Activated T-helper 2 cell treated with anti-CD3 and anti-CD28 coated beads, Interferon-gamma antibody, Interleukin-2, Interleukin-4, amounts not matched to agents 10 μg/mL and 5 μg/mL and 100 μg/mL, durations not matched to agents 14 hours and 24 hours and 36 hours (primary cell): ENCODE measurements at regions not wholly inside any gene's neighbourhood (a gene's known extent, or its start where the extent isn't known, plus 50 kb on each side); places are given as distances from the start of the nearest gene placed in this dataset.
"Not testable (repeated sequence)": the region's sequence is repeated elsewhere in the genome, so short reads cannot be mapped to it uniquely, and the experiment has no call there.

Source experiments
- DNase-seq: peaks from one replicate; pipeline ENCODE4 v3.0.0; 2021; ENCODE audit warnings: low spot score
- H3K27ac Mint-ChIP-seq: one replicate; pipeline ENCODE4 v1.8.0; 2021; ENCODE audit warnings: mixed read lengths
- H3K27me3 Mint-ChIP-seq: one replicate; pipeline ENCODE4 v1.8.0; 2021; ENCODE audit warnings: low read depth, mixed read lengths
- H3K36me3 Mint-ChIP-seq: one replicate; pipeline ENCODE4 v1.8.0; 2021; ENCODE audit warnings: low read depth, mixed read lengths
- H3K4me1 Mint-ChIP-seq: one replicate; pipeline ENCODE4 v1.8.0; 2021; ENCODE audit warnings: low read depth, mixed read lengths
- H3K4me3 Mint-ChIP-seq: one replicate; pipeline ENCODE4 v1.8.0; 2021; ENCODE audit warnings: low read depth, mild to moderate bottlenecking, moderate library complexity, mixed read lengths
- H3K9me3 Mint-ChIP-seq: one replicate; pipeline ENCODE4 v1.8.0; 2021; ENCODE audit warnings: mixed read lengths
- intact Hi-C: fragments of 100-400 bp; cut with micrococcal nuclease; formaldehyde crosslinking; loops from one replicate; pipeline ENCODE4 v1.15.1; 2023

- H3K36me3 Mint-ChIP-seq: no peaks in the 10 kb centered on the region
- peaks cover 22% of the 10 kb centered on the region for H3K27me3 Mint-ChIP-seq
- no peak overlapping the region for H3K27ac Mint-ChIP-seq
- H3K4me1 Mint-ChIP-seq: peaks cover 2% of the 10 kb centered on the region
- no peaks in the 10 kb centered on the region for H3K9me3 Mint-ChIP-seq
- no peak overlapping the region for H3K4me3 Mint-ChIP-seq
- DNase-seq: no peak
- intact Hi-C loops: no loop called here
Measured at GRCh38 chr7:23887660-23888059, 177.6 kb downstream of the STK31 start.

- H3K36me3 Mint-ChIP-seq: no peaks in the 10 kb centered on the region
- no peak for DNase-seq
- H3K27ac Mint-ChIP-seq: no peak overlapping the region
- no peaks in the 10 kb centered on the region for H3K9me3 Mint-ChIP-seq
- intact Hi-C loops: no loop called here
- peaks cover 14% of the 10 kb centered on the region for H3K4me1 Mint-ChIP-seq
- H3K4me3 Mint-ChIP-seq: no peak overlapping the region
- H3K27me3 Mint-ChIP-seq: peaks cover 26% of the 10 kb centered on the region
Measured at GRCh38 chr7:23888958-23889357, 178.9 kb downstream of the STK31 start.

- intact Hi-C loops: no loop called here
- H3K4me1 Mint-ChIP-seq: peaks cover 20% of the 10 kb centered on the region
- H3K27ac Mint-ChIP-seq: no peak overlapping the region
- no peaks in the 10 kb centered on the region for H3K9me3 Mint-ChIP-seq
- DNase-seq: no peak
- H3K4me3 Mint-ChIP-seq: no peak overlapping the region
- H3K27me3 Mint-ChIP-seq: peaks cover 26% of the 10 kb centered on the region
- no peaks in the 10 kb centered on the region for H3K36me3 Mint-ChIP-seq
Measured at GRCh38 chr7:23889566-23889965, 179.5 kb downstream of the STK31 start.

DNA sequence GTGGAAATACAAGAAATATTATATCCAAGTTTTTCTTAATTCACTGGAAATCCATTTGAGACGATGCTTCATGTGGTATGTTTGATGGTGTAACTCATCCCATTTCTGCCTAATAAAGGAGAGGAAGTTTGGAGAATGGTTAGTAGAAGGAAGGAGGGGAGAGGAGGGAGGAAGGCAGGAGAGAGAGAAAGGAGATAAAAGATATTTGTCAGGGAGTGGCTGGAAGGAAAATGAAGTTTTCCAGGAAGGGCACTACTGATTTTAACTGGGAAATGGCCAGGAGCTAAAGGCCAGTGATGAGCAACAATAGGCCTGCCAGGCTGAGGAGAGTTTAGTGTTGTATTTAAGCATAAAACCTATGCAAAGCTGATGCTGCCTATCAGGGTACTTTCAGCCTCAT lies 182.0 kb downstream of the STK31 start:
- DNase-seq: no peak
- Mint-ChIP-seq H3K36me3 (no peaks in the 10 kb centered on the region), H3K4me1 (peaks cover 38% of the 10 kb centered on the region), H3K9me3 (no peaks in the 10 kb centered on the region), H3K27me3 (peaks cover 16% of the 10 kb centered on the region), H3K27ac (no peak overlapping the region), H3K4me3 (no peak overlapping the region)
- intact Hi-C loops: loop anchor here (5.0 to 10.0 kb wide), 3 partner anchors 525 to 1135 kb away; partner anchors contain the start of gene PALS2

- H3K27me3 Mint-ChIP-seq: peaks cover 16% of the 10 kb centered on the region
- H3K4me1 Mint-ChIP-seq: peaks cover 36% of the 10 kb centered on the region
- intact Hi-C loops: loop anchor here (5.0 to 10.0 kb wide), 3 partner anchors 526 to 1134 kb away; partner anchors contain the start of gene PALS2
- no peak for DNase-seq
- H3K36me3 Mint-ChIP-seq: no peaks in the 10 kb centered on the region
- peak overlapping the region; percentile 91 for H3K27ac Mint-ChIP-seq
- no peak overlapping the region for H3K4me3 Mint-ChIP-seq
- H3K9me3 Mint-ChIP-seq: no peaks in the 10 kb centered on the region
Measured at GRCh38 chr7:23893176-23893941, 183.3 kb downstream of the STK31 start.

- intact Hi-C loops: loop anchor here (1.0 to 10.0 kb wide), 5 partner anchors 74 to 1133 kb away; partner anchors contain the start of gene PALS2
- peaks cover 36% of the 10 kb centered on the region for H3K4me1 Mint-ChIP-seq
- H3K4me3 Mint-ChIP-seq: peak overlapping the region; percentile 34
- H3K36me3 Mint-ChIP-seq: no peaks in the 10 kb centered on the region
- peak; percentile 52 for DNase-seq
- peaks cover 16% of the 10 kb centered on the region for H3K27me3 Mint-ChIP-seq
- no peaks in the 10 kb centered on the region for H3K9me3 Mint-ChIP-seq
- H3K27ac Mint-ChIP-seq: peak overlapping the region; percentile 91
Measured at GRCh38 chr7:23893942-23894891, 184.2 kb downstream of the STK31 start.

GRCh38 chr7:23894892-23895569 lies 185.0 kb downstream of the STK31 start:
- DNase-seq: no peak
- peaks cover 12% of the 10 kb centered on the region for H3K27me3 Mint-ChIP-seq
- intact Hi-C loops: loop anchor here (1.0 to 10.0 kb wide), 5 partner anchors 73 to 1132 kb away; partner anchors contain the start of gene PALS2
- no peaks in the 10 kb centered on the region for H3K36me3 Mint-ChIP-seq
- H3K4me3 Mint-ChIP-seq: peak overlapping the region; percentile 37
- H3K4me1 Mint-ChIP-seq: peaks cover 36% of the 10 kb centered on the region
- peak overlapping the region; percentile 91 for H3K27ac Mint-ChIP-seq
- no peaks in the 10 kb centered on the region for H3K9me3 Mint-ChIP-seq

DNA sequence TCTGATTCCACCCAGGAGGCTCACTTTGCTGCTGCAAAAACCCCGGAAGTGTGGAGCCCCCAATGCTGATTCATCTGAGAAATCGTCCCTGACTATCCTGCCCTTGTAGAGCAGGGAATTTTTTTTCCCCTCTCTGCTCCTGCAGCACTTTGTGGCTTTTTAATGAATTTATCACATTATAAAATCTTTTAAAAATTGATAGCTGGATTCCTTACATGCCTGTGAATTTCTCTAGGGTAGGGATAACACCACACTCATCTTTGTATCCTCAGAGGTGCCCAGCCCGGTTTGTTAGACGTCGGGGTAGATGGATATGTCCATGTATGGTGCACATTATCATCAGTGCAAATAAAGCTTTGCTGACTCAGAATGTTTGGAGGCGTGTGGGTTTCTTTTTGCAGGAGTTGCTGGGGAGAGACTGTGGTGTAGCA lies 185.7 kb downstream of the STK31 start:
- Mint-ChIP-seq H3K4me1 (peaks cover 36% of the 10 kb centered on the region), H3K9me3 (no peaks in the 10 kb centered on the region), H3K4me3 (no peak overlapping the region), H3K27me3 (peaks cover 10% of the 10 kb centered on the region), H3K36me3 (no peaks in the 10 kb centered on the region), H3K27ac (no peak overlapping the region)
- intact Hi-C loops: loop anchor here (10.0 kb wide), 1 partner anchor 679 kb away; the partner anchor contains the start of gene PALS2
- DNase-seq: no peak

DNA sequence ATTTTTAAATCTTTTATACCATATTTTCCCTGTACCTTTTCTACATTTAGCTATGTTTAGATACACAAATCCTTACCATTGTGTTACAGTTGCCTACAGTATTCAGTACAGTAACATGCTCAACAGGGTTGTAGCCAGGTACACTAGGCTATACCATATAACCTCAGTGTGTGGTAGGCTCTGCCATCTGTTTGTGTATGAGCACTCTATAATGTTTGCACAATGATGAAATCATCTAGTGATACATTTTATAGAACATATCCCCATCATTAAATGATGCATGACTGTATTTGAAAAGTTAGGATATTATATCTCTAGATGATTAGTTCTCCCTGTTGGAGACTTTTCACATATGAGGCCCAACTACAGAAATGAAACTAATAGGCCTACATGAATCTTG lies 188.6 kb downstream of the STK31 start:
- Mint-ChIP-seq H3K4me1 (peaks cover 27% of the 10 kb centered on the region), H3K4me3 (no peak overlapping the region), H3K9me3 (no peaks in the 10 kb centered on the region), H3K36me3 (no peaks in the 10 kb centered on the region), H3K27ac (no peak overlapping the region), H3K27me3 (peaks cover 3% of the 10 kb centered on the region)
- intact Hi-C loops: loop anchor here (10.0 kb wide), 1 partner anchor 676 kb away; the partner anchor contains the start of gene PALS2
- no peak for DNase-seq

DNA sequence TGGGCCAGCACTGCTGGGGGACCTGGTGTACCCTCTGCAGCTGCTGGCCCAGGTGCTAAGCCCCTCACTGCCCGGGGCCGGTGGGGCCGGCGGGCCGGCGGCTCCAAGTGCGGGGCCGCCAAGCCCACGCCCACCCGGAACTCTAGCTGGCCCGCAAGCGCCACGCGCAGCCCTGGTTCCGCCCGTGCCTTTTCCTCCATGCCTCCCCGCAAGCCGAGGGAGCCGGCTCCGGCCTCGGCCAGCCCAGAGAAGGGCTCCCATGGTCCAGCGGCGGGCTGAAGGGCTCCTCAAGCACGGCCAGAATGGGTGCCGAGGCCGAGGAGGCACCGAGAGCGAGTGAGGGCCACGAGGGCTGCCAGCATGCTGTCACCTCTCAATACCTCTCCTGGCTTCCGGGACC lies 194.9 kb downstream of the STK31 start:
- DNase-seq, H3K27ac Mint-ChIP-seq, intact Hi-C loops, H3K4me1 Mint-ChIP-seq, H3K4me3 Mint-ChIP-seq, H3K9me3 Mint-ChIP-seq, H3K36me3 Mint-ChIP-seq: not testable (repeated sequence)
- peaks cover 12% of the 10 kb centered on the region for H3K27me3 Mint-ChIP-seq

GRCh38 chr7:23907012-23907411 lies 197.0 kb downstream of the STK31 start:
- no peak for DNase-seq
- H3K9me3 Mint-ChIP-seq: peaks cover 6% of the 10 kb centered on the region
- no peak overlapping the region for H3K27ac Mint-ChIP-seq
- H3K27me3 Mint-ChIP-seq: peaks cover 16% of the 10 kb centered on the region
- H3K4me3 Mint-ChIP-seq: no peak overlapping the region
- H3K36me3 Mint-ChIP-seq: no peaks in the 10 kb centered on the region
- intact Hi-C loops: no loop called here
- no peaks in the 10 kb centered on the region for H3K4me1 Mint-ChIP-seq

DNA sequence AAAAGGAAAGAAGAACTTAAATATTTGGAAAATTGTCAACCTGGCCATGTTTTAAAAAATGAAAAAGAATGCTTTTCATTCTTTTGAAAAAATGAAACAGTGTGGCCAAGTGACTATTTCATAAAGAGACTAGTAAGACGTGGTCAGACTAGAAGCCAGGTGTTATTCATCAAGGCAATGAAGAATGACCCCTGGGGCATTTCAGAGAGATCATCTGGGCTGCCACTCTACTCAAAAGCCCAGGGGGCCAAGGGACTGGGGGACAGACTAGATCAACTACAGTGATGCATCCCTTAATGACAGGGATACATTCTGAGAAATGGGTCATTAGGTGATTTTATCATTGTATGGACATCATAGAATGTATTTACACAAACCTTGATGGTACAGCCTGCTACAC lies 199.4 kb downstream of the STK31 start:
- no peaks in the 10 kb centered on the region for H3K36me3 Mint-ChIP-seq
- H3K4me3 Mint-ChIP-seq: no peak overlapping the region
- peaks cover 14% of the 10 kb centered on the region for H3K27me3 Mint-ChIP-seq
- no peak for DNase-seq
- no peak overlapping the region for H3K27ac Mint-ChIP-seq
- peaks cover 13% of the 10 kb centered on the region for H3K9me3 Mint-ChIP-seq
- intact Hi-C loops: no loop called here
- no peaks in the 10 kb centered on the region for H3K4me1 Mint-ChIP-seq
